ENCODE measurements at regions not wholly inside any gene's neighbourhood (a gene's known extent, or its start where the extent isn't known, plus 50 kb on each side); places are given as distances from the start of the nearest gene placed in this dataset.
A peak's percentile ranks its signal among the peaks of the same experiment; 100 is the strongest.

DNA sequence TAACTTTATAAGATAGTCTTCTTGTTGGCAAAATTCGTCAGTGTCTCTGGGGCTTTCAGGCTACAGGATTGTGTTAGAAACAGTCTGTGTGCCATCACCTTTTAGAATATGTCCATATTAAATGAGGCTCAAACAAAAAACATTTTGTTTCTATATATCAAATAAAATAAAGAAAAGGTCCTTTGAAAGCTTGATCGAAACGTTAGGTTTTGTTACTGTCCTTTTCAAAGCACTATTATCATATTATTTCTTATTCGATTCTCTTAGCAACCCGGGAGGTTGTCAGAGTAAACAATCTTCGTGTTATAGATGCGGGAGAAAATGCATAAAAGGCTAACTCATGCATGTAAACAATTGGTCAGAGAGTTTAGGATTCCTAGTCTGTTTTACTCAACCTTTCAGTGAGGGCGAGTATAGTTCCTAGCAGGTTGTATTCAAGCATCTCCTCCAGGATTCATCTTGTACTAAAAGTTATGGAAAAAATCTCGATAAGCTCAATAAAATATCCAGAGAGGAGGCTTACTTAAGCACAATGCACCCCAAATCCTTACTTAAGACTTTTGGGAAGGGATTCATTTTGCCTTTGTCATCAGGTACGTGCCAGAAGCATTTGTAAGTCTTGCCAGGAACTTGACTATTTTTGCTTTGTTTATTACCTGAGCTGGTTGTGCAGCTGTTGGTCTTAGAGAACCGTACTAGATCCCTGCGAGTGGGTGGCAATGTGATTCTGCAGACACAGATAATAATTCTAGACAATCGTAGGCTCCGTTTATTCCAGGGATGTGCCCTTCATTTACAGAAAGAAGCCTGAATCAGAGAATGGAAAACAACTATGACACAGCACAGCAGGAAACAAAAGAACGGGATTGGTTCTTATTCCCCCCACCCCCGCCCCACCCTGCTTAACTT is 159.6 kb upstream of the ZNF217 start:
- TF ChIP-seq, protein P1, sequence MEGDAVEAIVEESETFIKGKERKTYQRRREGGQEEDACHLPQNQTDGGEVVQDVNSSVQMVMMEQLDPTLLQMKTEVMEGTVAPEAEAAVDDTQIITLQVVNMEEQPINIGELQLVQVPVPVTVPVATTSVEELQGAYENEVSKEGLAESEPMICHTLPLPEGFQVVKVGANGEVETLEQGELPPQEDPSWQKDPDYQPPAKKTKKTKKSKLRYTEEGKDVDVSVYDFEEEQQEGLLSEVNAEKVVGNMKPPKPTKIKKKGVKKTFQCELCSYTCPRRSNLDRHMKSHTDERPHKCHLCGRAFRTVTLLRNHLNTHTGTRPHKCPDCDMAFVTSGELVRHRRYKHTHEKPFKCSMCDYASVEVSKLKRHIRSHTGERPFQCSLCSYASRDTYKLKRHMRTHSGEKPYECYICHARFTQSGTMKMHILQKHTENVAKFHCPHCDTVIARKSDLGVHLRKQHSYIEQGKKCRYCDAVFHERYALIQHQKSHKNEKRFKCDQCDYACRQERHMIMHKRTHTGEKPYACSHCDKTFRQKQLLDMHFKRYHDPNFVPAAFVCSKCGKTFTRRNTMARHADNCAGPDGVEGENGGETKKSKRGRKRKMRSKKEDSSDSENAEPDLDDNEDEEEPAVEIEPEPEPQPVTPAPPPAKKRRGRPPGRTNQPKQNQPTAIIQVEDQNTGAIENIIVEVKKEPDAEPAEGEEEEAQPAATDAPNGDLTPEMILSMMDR (IDR thresholded peaks at IDR 0.05; ENCODE audit: insufficient read depth, low read depth, low read length): no peak
- no peak for DNase-seq (ENCODE audit: low read depth)
- H3K4me3 ChIP-seq (ENCODE audit: low read depth, low read length): no peak overlapping the region

DNA sequence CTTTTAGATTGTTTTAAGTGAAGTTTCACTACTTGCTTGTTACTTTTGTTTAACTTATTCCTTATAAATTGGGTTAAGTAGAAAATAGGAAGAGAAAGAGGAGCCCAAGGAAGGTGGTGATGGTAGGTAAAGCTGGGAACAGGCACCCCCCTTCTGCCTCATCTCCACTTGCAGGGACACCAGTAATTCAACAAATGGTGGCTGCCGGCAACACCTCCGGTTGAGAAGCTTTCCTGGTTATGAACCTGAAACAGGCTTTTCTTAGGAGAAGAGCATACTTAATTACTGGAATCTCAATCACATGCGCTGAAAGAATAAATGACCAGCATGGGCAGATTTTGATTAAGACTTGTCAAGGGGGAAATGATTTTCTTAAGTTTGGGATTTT is 158.9 kb upstream of the ZNF217 start:
- TF ChIP-seq, protein P1 (IDR thresholded peaks at IDR 0.05; ENCODE audit: insufficient read depth, low read depth, low read length): no peak
- DNase-seq (ENCODE audit: low read depth): no peak
- no peak overlapping the region for H3K4me3 ChIP-seq (ENCODE audit: low read depth, low read length)

DNA sequence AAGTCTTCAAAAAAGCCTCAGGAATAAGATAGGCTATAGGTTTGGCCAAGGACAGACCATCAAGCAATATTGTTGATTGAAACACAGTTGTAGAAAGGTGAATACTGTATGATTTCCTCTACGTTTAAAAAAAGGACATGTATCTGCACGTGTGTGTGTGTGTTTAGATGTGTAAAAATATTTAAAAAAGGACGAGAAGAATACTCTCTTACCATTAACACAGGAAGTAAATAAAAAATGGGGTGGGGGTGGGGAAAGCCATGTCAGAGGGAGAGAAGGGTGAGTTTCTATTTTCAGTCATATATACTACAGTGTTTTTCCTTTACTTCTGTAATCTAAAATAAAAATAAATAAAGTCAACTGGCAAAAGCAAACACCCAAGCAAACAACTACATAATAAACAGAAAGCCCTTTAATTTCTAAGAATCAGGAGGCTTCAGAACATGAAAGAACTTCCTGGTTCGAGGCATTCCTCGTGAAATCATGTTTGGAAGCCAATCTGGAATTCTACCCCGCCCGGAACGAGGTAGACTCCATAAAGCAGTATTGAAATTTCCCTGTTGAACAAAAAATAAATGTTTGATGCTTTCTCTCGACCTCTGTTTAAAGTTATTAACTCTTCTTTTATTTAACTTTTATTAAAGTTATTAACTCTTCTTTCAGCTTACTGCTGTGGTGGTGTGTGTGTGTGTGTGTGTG is 158.1 kb upstream of the ZNF217 start:
- TF ChIP-seq, protein P1 (IDR thresholded peaks at IDR 0.05; ENCODE audit: insufficient read depth, low read depth, low read length): no peak
- no peak for DNase-seq (ENCODE audit: low read depth)
- H3K4me3 ChIP-seq (ENCODE audit: low read depth, low read length): no peak overlapping the region

DNA sequence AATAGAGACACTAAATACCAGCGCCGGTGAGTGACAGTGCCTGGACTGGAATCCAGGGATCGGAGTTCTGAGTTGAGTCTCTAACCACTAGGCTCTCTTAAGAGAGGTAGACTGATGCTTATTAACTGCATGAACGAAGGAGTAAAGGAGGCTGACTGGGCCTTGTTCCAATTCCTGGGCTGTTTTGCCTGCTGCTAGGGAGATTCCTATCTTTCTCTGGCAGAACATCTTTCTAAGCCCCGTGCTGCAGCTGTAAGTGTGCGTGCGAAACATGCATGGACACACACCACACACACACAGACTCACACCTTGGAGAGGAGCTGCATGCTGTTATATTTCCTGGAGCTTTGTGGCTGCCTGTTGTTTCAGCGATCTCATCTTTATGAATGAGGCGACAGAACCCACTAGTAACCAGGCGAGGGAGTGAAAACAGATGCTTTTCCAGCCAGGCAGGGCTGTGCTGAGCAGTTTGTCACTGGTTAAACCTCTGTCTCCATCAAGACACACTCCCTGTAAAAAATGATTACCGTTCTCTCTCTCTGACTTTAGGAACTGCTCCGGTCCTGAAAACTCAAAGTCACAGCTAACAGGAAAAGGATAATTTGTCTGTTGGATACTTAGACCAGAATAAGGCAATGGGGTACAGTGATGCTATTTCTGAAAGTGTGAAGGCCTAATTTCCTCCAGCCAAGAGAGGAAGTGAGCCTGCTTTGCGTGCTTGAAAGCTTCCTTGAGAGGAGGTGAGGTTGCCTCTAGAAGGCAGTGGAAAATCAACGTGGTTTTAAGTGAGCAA is 157.4 kb upstream of the ZNF217 start:
- TF ChIP-seq, protein P1 (IDR thresholded peaks at IDR 0.05; ENCODE audit: insufficient read depth, low read depth, low read length): no peak
- peak; percentile 94 for DNase-seq (ENCODE audit: low read depth)
- H3K4me3 ChIP-seq (ENCODE audit: low read depth, low read length): no peak overlapping the region

DNA sequence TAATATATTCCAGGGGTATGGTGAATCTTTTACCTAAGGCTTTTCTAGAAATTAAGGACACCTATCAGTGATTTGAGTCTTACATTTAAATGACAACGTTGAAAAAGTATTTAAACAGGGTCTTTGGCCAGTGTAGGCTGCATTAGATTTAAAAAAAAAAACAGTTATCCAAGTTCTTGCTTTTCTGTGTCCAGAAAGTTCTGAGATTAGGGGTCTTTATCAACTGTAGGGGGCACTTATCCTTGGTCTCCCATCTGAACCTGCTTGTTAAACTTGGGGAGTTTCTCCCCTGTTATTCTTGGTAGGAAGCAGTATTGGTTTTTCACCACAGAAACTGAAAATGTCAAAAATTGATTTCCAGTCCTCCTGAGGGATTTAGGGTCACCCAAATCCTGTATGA is 155.9 kb upstream of the ZNF217 start:
- H3K4me3 ChIP-seq (ENCODE audit: low read depth, low read length): no peak overlapping the region
- TF ChIP-seq, protein P1 (IDR thresholded peaks at IDR 0.05; ENCODE audit: insufficient read depth, low read depth, low read length): no peak

DNA sequence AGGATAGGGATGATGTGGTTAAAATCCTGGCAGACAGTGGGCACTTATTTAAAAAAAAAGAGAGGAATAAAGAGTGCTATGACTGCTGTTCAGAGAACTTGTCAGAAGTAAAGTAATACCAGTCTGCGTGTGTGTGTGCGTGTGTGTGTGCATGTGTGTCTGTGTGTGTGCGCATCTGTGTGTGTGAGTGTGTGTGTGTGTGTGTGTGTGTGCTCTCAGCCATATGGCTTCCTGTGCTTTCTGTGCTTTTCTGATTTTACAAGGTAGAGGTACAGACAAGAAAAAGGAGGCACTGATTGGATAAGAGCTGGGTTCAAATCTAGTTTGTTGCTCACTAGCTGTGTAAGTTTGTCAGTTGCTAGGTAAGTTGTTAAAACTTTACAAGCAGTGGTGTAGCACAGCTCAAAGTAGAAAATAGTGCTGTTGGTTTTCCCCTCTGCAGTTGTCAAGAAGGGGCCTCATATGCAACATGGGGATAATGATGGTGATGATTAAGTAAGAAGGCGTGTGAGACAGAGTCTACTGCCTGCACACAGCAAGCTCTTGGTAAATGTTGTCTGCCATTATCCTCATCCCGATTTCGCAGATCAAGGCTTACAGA is 155.3 kb upstream of the ZNF217 start:
- TF ChIP-seq, protein P1 (IDR thresholded peaks at IDR 0.05; ENCODE audit: insufficient read depth, low read depth, low read length): no peak
- peak; percentile 74 for DNase-seq (ENCODE audit: low read depth)
- H3K4me3 ChIP-seq (ENCODE audit: low read depth, low read length): no peak overlapping the region

More for the DNA sequence above, 155.9 kb upstream of the ZNF217 start:
- no peak for DNase-seq (ENCODE audit: low read depth)

Data from fibroblast of villous mesenchyme (primary cell).